Activated T-cell treated with anti-CD3 and anti-CD28 coated beads, Interleukin-2, amount 50 U/mL, for 4 hours (primary cell): ENCODE measurements at regions not wholly inside any gene's neighbourhood (a gene's known extent, or its start where the extent isn't known, plus 50 kb on each side); places are given as distances from the start of the nearest gene placed in this dataset.

Experiments
- ATAC-seq, 2 donors: fragments of 200-7000 bp; cut with Tn5 transposase; one replicate each; pipeline ENCODE4 v1.10.0; 2021
- DNase-seq: peaks from one replicate; pipeline ENCODE4 v3.0.0-alpha.2; 2020
- H3K27me3 Mint-ChIP-seq: one replicate; pipeline ENCODE4 v1.8.0; 2021; ENCODE audit warnings: low read depth, mixed read lengths
- H3K36me3 Mint-ChIP-seq: one replicate; pipeline ENCODE4 v1.8.0; 2022; ENCODE audit warnings: mixed read lengths; ENCODE audit not compliant: insufficient read depth
- H3K4me1 Mint-ChIP-seq: one replicate; pipeline ENCODE4 v1.8.0; 2021; ENCODE audit warnings: low read depth, mixed read lengths
- H3K4me3 Mint-ChIP-seq: one replicate; pipeline ENCODE4 v1.8.0; 2021; ENCODE audit warnings: mild to moderate bottlenecking, moderate library complexity, mixed read lengths
- H3K9me3 Mint-ChIP-seq: one replicate; pipeline ENCODE4 v1.8.0; 2021; ENCODE audit warnings: mixed read lengths

- Mint-ChIP-seq H3K27me3 (no peaks in the 10 kb centered on the region), H3K36me3 (no peaks in the 10 kb centered on the region), H3K9me3 (no peaks in the 10 kb centered on the region), H3K4me1 (no peaks in the 10 kb centered on the region), H3K4me3 (no peak overlapping the region)
- DNase-seq (no peak), ATAC-seq (no peak)
Observed at GRCh38 chr4:20337261-20337664, 85.6 kb downstream of the SLIT2 start.

GRCh38 chr4:20338841-20339240 lies 87.1 kb downstream of the SLIT2 start:
- no peaks in the 10 kb centered on the region for H3K27me3 Mint-ChIP-seq
- H3K36me3 Mint-ChIP-seq = no peaks in the 10 kb centered on the region
- ATAC-seq (no peak), DNase-seq (no peak)
- H3K9me3 Mint-ChIP-seq = no peaks in the 10 kb centered on the region
- H3K4me1 Mint-ChIP-seq = no peaks in the 10 kb centered on the region
- no peak overlapping the region for H3K4me3 Mint-ChIP-seq

- ATAC-seq (no peak), DNase-seq (no peak)
- no peak overlapping the region for H3K4me3 Mint-ChIP-seq
- no peaks in the 10 kb centered on the region for H3K36me3 Mint-ChIP-seq
- no peaks in the 10 kb centered on the region for H3K4me1 Mint-ChIP-seq
- peaks cover 2% of the 10 kb centered on the region for H3K27me3 Mint-ChIP-seq
- H3K9me3 Mint-ChIP-seq = no peaks in the 10 kb centered on the region
Observed at GRCh38 chr4:20341134-20341738, 89.5 kb downstream of the SLIT2 start.

GRCh38 chr4:20347531-20347930 lies 95.8 kb downstream of the SLIT2 start:
- no peaks in the 10 kb centered on the region for H3K4me1 Mint-ChIP-seq

GRCh38 chr4:20348411-20348810 lies 96.7 kb downstream of the SLIT2 start:
- no peak for DNase-seq
- H3K36me3 Mint-ChIP-seq = no peaks in the 10 kb centered on the region
- H3K4me1 Mint-ChIP-seq = no peaks in the 10 kb centered on the region
- no peak overlapping the region for H3K4me3 Mint-ChIP-seq
- ATAC-seq = no peak
- no peaks in the 10 kb centered on the region for H3K9me3 Mint-ChIP-seq
- H3K27me3 Mint-ChIP-seq = peaks cover 2% of the 10 kb centered on the region

More at GRCh38 chr4:20347531-20347930, 95.8 kb downstream of the SLIT2 start:
- Mint-ChIP-seq H3K4me3 (no peak overlapping the region), H3K27me3 (peaks cover 2% of the 10 kb centered on the region), H3K36me3 (no peaks in the 10 kb centered on the region), H3K9me3 (no peaks in the 10 kb centered on the region)
- no peak for DNase-seq
- ATAC-seq = no peak

- ATAC-seq (no peak), DNase-seq (no peak)
- Mint-ChIP-seq H3K4me3 (no peak overlapping the region), H3K27me3 (no peaks in the 10 kb centered on the region), H3K36me3 (no peaks in the 10 kb centered on the region), H3K9me3 (no peaks in the 10 kb centered on the region), H3K4me1 (no peaks in the 10 kb centered on the region)
Observed at GRCh38 chr4:20351360-20352162, 99.9 kb downstream of the SLIT2 start.

GRCh38 chr4:20352163-20352431 lies 100.4 kb downstream of the SLIT2 start:
- Mint-ChIP-seq H3K4me1 (no peaks in the 10 kb centered on the region), H3K4me3 (no peak overlapping the region), H3K9me3 (no peaks in the 10 kb centered on the region), H3K36me3 (no peaks in the 10 kb centered on the region), H3K27me3 (no peaks in the 10 kb centered on the region)
- ATAC-seq = no peak
- DNase-seq = no peak

GRCh38 chr4:20353646-20354045 lies 101.9 kb downstream of the SLIT2 start:
- H3K27me3 Mint-ChIP-seq = no peaks in the 10 kb centered on the region
- H3K4me3 Mint-ChIP-seq = no peak overlapping the region
- DNase-seq (no peak), ATAC-seq (no peak)
- no peaks in the 10 kb centered on the region for H3K9me3 Mint-ChIP-seq
- no peaks in the 10 kb centered on the region for H3K4me1 Mint-ChIP-seq
- no peaks in the 10 kb centered on the region for H3K36me3 Mint-ChIP-seq

GRCh38 chr4:20354120-20354519 lies 102.4 kb downstream of the SLIT2 start:
- no peak for DNase-seq
- H3K27me3 Mint-ChIP-seq = no peaks in the 10 kb centered on the region
- H3K4me3 Mint-ChIP-seq = no peak overlapping the region
- no peaks in the 10 kb centered on the region for H3K4me1 Mint-ChIP-seq
- ATAC-seq = no peak
- no peaks in the 10 kb centered on the region for H3K36me3 Mint-ChIP-seq
- no peaks in the 10 kb centered on the region for H3K9me3 Mint-ChIP-seq

- no peaks in the 10 kb centered on the region for H3K27me3 Mint-ChIP-seq
- H3K4me3 Mint-ChIP-seq = no peak overlapping the region
- peaks cover 5% of the 10 kb centered on the region for H3K9me3 Mint-ChIP-seq
- no peaks in the 10 kb centered on the region for H3K36me3 Mint-ChIP-seq
- no peak for ATAC-seq
- no peak for DNase-seq
- no peaks in the 10 kb centered on the region for H3K4me1 Mint-ChIP-seq
Observed at GRCh38 chr4:20356565-20356964, 104.9 kb downstream of the SLIT2 start.

- no peaks in the 10 kb centered on the region for H3K4me1 Mint-ChIP-seq
- H3K36me3 Mint-ChIP-seq = no peaks in the 10 kb centered on the region
- no peak for ATAC-seq
- no peaks in the 10 kb centered on the region for H3K27me3 Mint-ChIP-seq
- no peak overlapping the region for H3K4me3 Mint-ChIP-seq
- H3K9me3 Mint-ChIP-seq = peaks cover 5% of the 10 kb centered on the region
- no peak for DNase-seq
Observed at GRCh38 chr4:20358110-20358509, 106.4 kb downstream of the SLIT2 start.

- no peak for ATAC-seq
- H3K36me3 Mint-ChIP-seq = no peaks in the 10 kb centered on the region
- H3K27me3 Mint-ChIP-seq = no peaks in the 10 kb centered on the region
- peaks cover 5% of the 10 kb centered on the region for H3K9me3 Mint-ChIP-seq
- no peaks in the 10 kb centered on the region for H3K4me1 Mint-ChIP-seq
- no peak overlapping the region for H3K4me3 Mint-ChIP-seq
- DNase-seq = no peak
Observed at GRCh38 chr4:20359692-20360091, 108.0 kb downstream of the SLIT2 start.

- Mint-ChIP-seq H3K9me3 (peaks cover 5% of the 10 kb centered on the region), H3K27me3 (no peaks in the 10 kb centered on the region), H3K4me1 (no peaks in the 10 kb centered on the region), H3K4me3 (no peak overlapping the region), H3K36me3 (no peaks in the 10 kb centered on the region)
- ATAC-seq (no peak), DNase-seq (no peak)
Observed at GRCh38 chr4:20362148-20362547, 110.4 kb downstream of the SLIT2 start.

GRCh38 chr4:20364969-20365368 lies 113.3 kb downstream of the SLIT2 start:
- ATAC-seq (no peak), DNase-seq (no peak)
- H3K27me3 Mint-ChIP-seq = no peaks in the 10 kb centered on the region
- no peak overlapping the region for H3K4me3 Mint-ChIP-seq
- no peaks in the 10 kb centered on the region for H3K9me3 Mint-ChIP-seq
- H3K4me1 Mint-ChIP-seq = no peaks in the 10 kb centered on the region
- H3K36me3 Mint-ChIP-seq = no peaks in the 10 kb centered on the region

GRCh38 chr4:20367446-20367845 lies 115.7 kb downstream of the SLIT2 start:
- ATAC-seq (no peak), DNase-seq (no peak)
- H3K4me1 Mint-ChIP-seq = no peaks in the 10 kb centered on the region
- H3K4me3 Mint-ChIP-seq = no peak overlapping the region
- H3K36me3 Mint-ChIP-seq = no peaks in the 10 kb centered on the region
- H3K27me3 Mint-ChIP-seq = no peaks in the 10 kb centered on the region
- H3K9me3 Mint-ChIP-seq = no peaks in the 10 kb centered on the region
